SK-N-SH (cell line): ENCODE measurements at regions not wholly inside any gene's neighbourhood (a gene's known extent, or its start where the extent isn't known, plus 50 kb on each side); places are given as distances from the start of the nearest gene placed in this dataset.

Experiments
- CTCF ChIA-PET: fragments of 300-600, 350-600 bp; formaldehyde crosslinking; extraction: SDS; loops from one replicate; lab custom pipeline; 2021; lab: Yijun Ruan, JAX
- POLR2A ChIA-PET: fragments of 350-600 bp; sonication (Branson Sonifier 250); formaldehyde crosslinking; extraction: SDS; loops from one replicate; lab custom pipeline; 2020; ENCODE audit warnings: antibody characterized with exemption, inconsistent platforms; lab: Yijun Ruan, JAX
- DNase-seq: peaks from one replicate; pipeline ENCODE4 v3.0.0; 2012
- H2AFZ ChIP-seq: fragments of 200-600 bp; sonication (generic); 2 replicates; pipeline ENCODE4 v1.8.1; 2016; ENCODE audit warnings: antibody characterized with exemption, mild to moderate bottlenecking, low read depth
- H3F3A ChIP-seq: fragments of 200-600 bp; sonication (generic); replicated peaks from 2 replicates; pipeline ENCODE3; 2016; ENCODE audit warnings: antibody characterized with exemption, mild to moderate bottlenecking; ENCODE audit not compliant: insufficient read depth
- H3K27ac ChIP-seq, 2 experiments: fragments of 200-500 bp in 1 of 2; fragments of 200-600 bp in 1 of 2; sonication (Bioruptor generic) in 1 of 2; sonication (generic), shearing (Covaris generic) in 1 of 2; 2 replicates each; pipeline versions ENCODE4 v1.5.1 to v1.6.1; 2014 to 2016; ENCODE audit warnings: low read depth in 2 of 2, inconsistent platforms in 1 of 2, low read length in 1 of 2, mild to moderate bottlenecking in 1 of 2, mixed read lengths in 1 of 2
- H3K27me3 ChIP-seq: fragments of 200-600 bp; sonication (generic), shearing (Covaris generic); 2 replicates; pipeline ENCODE4 v1.6.1; 2016; ENCODE audit warnings: mixed run types; ENCODE audit not compliant: insufficient read depth
- H3K36me3 ChIP-seq, 2 experiments: fragments of 200-500 bp in 1 of 2; fragments of 200-600 bp in 1 of 2; sonication (Bioruptor generic) in 1 of 2; sonication (generic) in 1 of 2; replicated peaks in 1 of 2; 2 replicates each; pipeline versions ENCODE3 to v1.5.1; 2014 to 2016; ENCODE audit warnings: low read length in 1 of 2, mild to moderate bottlenecking in 1 of 2; ENCODE audit not compliant: insufficient read depth in 2 of 2, control insufficient read depth in 1 of 2
- H3K4me1 ChIP-seq, 2 experiments: fragments of 200-500 bp in 1 of 2; fragments of 200-600 bp in 1 of 2; sonication (Bioruptor generic) in 1 of 2; sonication (generic), shearing (Covaris generic) in 1 of 2; 2 replicates each; pipeline versions ENCODE4 v1.5.1 to v1.6.1; 2014 to 2016; ENCODE audit warnings: low read depth in 1 of 2, low read length in 1 of 2, mixed run types in 1 of 2; ENCODE audit not compliant: insufficient read depth in 2 of 2, control insufficient read depth in 1 of 2
- H3K4me2 ChIP-seq: fragments of 200-600 bp; sonication (generic), shearing (Covaris generic); 2 replicates; pipeline ENCODE4 v1.6.1; 2017; ENCODE audit warnings: mixed run types
- H3K4me3 ChIP-seq, 2 experiments: fragments of 200-500 bp in 1 of 2; fragments of 200-600 bp in 1 of 2; sonication (Bioruptor generic) in 1 of 2; sonication (generic), shearing (Covaris generic) in 1 of 2; 2 replicates each; pipeline versions ENCODE4 v1.5.1 to v1.8.1; 2014 to 2016; ENCODE audit warnings: low read depth in 2 of 2, inconsistent platforms in 1 of 2, low read length in 1 of 2, mild to moderate bottlenecking in 1 of 2, mixed read lengths in 1 of 2, moderate library complexity in 1 of 2
- H3K79me2 ChIP-seq: fragments of 200-600 bp; sonication (generic); 2 replicates; pipeline ENCODE4 v1.8.1; 2017; ENCODE audit warnings: mild to moderate bottlenecking; ENCODE audit not compliant: insufficient read depth
- H3K9ac ChIP-seq: fragments of 200-600 bp; sonication (generic); 2 replicates; pipeline ENCODE4 v1.6.1; 2017; ENCODE audit warnings: mixed run types
- H3K9me2 ChIP-seq: fragments of 200-600 bp; sonication (generic); 2 replicates; pipeline ENCODE4 v1.6.1; 2017; ENCODE audit warnings: mixed run types
- H3K9me3 ChIP-seq: fragments of 200-600 bp; sonication (generic); 2 replicates; pipeline ENCODE4 v1.6.1; 2017; ENCODE audit warnings: mixed run types, mild to moderate bottlenecking, moderate library complexity
- H4K20me1 ChIP-seq: fragments of 200-600 bp; sonication (generic); 2 replicates; pipeline ENCODE4 v1.6.1; 2017; ENCODE audit warnings: mild to moderate bottlenecking, mixed run types; ENCODE audit not compliant: insufficient read depth
- ELF1 ChIP-seq: IDR thresholded peaks from 2 replicates; pipeline ENCODE4 v1.4.0; 2012
- EP300 ChIP-seq, 2 experiments: IDR thresholded peaks; 2 replicates each; pipeline versions ENCODE4 v1.4.0 to v1.6.1; 2012; ENCODE audit warnings: borderline replicate concordance in 1 of 2, low read depth in 1 of 2, low read length in 1 of 2
- EZH2phosphoT487 ChIP-seq: fragments of 200-600 bp; sonication (generic); IDR thresholded peaks from 2 replicates; pipeline ENCODE4 v1.6.1; 2017; ENCODE audit warnings: low read depth, mixed run types, mild to moderate bottlenecking, antibody characterized with exemption, moderate library complexity, borderline replicate concordance
- GATA2 ChIP-seq: sonication (generic); formaldehyde crosslinking; IDR thresholded peaks from 2 replicates; pipeline ENCODE4 v1.5.0; 2020; ENCODE audit warnings: mild to moderate bottlenecking, missing genetic modification reagents
- MEF2A ChIP-seq: IDR thresholded peaks from 2 replicates; pipeline ENCODE4 v1.4.0; 2012; ENCODE audit warnings: low read depth, borderline replicate concordance
- NFIC ChIP-seq: IDR thresholded peaks from 2 replicates; pipeline ENCODE4 v1.4.0; 2012; ENCODE audit warnings: borderline replicate concordance
- NRF1 ChIP-seq: IDR thresholded peaks from 2 replicates; pipeline ENCODE4 v1.6.1; 2012; ENCODE audit warnings: low read depth, mild to moderate bottlenecking, low read length
- RXRA ChIP-seq: IDR thresholded peaks from 2 replicates; pipeline ENCODE4 v1.4.0; 2012; ENCODE audit warnings: low read depth, mild to moderate bottlenecking, borderline replicate concordance
- SIN3A ChIP-seq: IDR thresholded peaks from 2 replicates; pipeline ENCODE4 v1.6.1; 2012; ENCODE audit warnings: low read depth, mild to moderate bottlenecking, low read length, moderate library complexity, borderline replicate concordance
- TAF1 ChIP-seq: IDR thresholded peaks from 2 replicates; pipeline ENCODE4 v1.6.1; 2012; ENCODE audit warnings: low read depth, mild to moderate bottlenecking, low read length, moderate library complexity, borderline replicate concordance
- TCF12 ChIP-seq: IDR thresholded peaks from 2 replicates; pipeline ENCODE4 v1.4.0; 2012
- TEAD4 ChIP-seq: IDR thresholded peaks from 2 replicates; pipeline ENCODE4 v1.4.0; 2012; ENCODE audit warnings: mild to moderate bottlenecking, borderline replicate concordance; ENCODE audit not compliant: insufficient read depth
- YY1 ChIP-seq: IDR thresholded peaks from 2 replicates; pipeline ENCODE4 v1.4.0; 2012; ENCODE audit warnings: low read depth, mild to moderate bottlenecking
- WGBS: methylation state at CpG from one replicate; pipeline ENCODE4 v1.1.6; 2017; ENCODE audit warnings: low lambda C conversion rate; 5-methylcytosine and 5-hydroxymethylcytosine counted together
- TF ChIP-seq, protein P1 (sequence below): IDR thresholded peaks from 2 replicates; pipeline ENCODE4 v1.6.1; 2012; ENCODE audit warnings: mild to moderate bottlenecking, low read depth, low read length, moderate library complexity
- TF ChIP-seq, protein P2 (sequence below): fragments of 200-600 bp; sonication (generic); IDR thresholded peaks from 2 replicates; pipeline ENCODE4 v1.6.1; 2017; ENCODE audit warnings: antibody characterized with exemption, mild to moderate bottlenecking, moderate library complexity
- TF ChIP-seq, protein P3 (sequence below): IDR thresholded peaks from 2 replicates; pipeline ENCODE4 v1.4.0; 2012; ENCODE audit warnings: low read depth

DNA sequence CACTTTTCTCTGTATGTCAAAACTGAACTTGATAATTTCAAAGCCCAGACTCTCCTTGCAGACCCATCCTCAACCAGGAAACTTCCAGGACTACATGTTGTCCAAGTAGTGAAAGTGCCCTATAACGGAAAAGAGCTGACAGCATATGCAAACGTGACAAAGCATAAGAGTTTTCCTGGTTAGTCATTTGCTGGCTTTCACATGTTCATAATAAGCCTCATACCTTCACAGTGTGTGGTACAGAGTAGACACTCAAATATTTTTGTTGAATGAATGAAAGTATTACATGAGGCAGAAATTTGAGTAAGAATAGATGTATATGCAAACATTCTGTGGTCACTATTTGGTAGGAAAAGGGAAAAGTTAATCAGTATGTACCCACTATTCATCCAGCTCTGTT is 473.3 kb downstream of the MRPL39 start:
- no peaks in the 10 kb centered on the region for H3K36me3 ChIP-seq
- H2AFZ ChIP-seq = peak overlapping the region; percentile 49; the same call in 1 of the 2 replicates
- no peak overlapping the region for H3K9ac ChIP-seq
- 67% methylated on average over 2 of the region's 2 CpGs for WGBS
- no peaks in the 10 kb centered on the region; the same call in 1 of the 2 replicates for H3K9me3 ChIP-seq
- no peaks in the 10 kb centered on the region for H4K20me1 ChIP-seq
- no peaks in the 10 kb centered on the region for H3K27me3 ChIP-seq
- DNase-seq = no peak
- POLR2A ChIA-PET = no interaction called here
- CTCF ChIA-PET = interaction anchor here (0.6 kb wide), 1 partner anchor 45 kb away, joined by 3 read pairs; no protein-coding TSS in a partner anchor
- no peaks in the 10 kb centered on the region for H3K79me2 ChIP-seq
- H3K9me2 ChIP-seq = no peaks in the 10 kb centered on the region; the same call in 1 of the 2 replicates
- H3K4me1 ChIP-seq = no peaks in the 10 kb centered on the region
- H3K4me2 ChIP-seq = no peak overlapping the region
- no peak overlapping the region for H3K4me3 ChIP-seq
- peak overlapping the region in 1 of 2 experiments; percentile 31; a peak in 1 of 4 replicates for H3K27ac ChIP-seq
- TF ChIP-seq YY1 = no peak
- TF ChIP-seq, protein P1, sequence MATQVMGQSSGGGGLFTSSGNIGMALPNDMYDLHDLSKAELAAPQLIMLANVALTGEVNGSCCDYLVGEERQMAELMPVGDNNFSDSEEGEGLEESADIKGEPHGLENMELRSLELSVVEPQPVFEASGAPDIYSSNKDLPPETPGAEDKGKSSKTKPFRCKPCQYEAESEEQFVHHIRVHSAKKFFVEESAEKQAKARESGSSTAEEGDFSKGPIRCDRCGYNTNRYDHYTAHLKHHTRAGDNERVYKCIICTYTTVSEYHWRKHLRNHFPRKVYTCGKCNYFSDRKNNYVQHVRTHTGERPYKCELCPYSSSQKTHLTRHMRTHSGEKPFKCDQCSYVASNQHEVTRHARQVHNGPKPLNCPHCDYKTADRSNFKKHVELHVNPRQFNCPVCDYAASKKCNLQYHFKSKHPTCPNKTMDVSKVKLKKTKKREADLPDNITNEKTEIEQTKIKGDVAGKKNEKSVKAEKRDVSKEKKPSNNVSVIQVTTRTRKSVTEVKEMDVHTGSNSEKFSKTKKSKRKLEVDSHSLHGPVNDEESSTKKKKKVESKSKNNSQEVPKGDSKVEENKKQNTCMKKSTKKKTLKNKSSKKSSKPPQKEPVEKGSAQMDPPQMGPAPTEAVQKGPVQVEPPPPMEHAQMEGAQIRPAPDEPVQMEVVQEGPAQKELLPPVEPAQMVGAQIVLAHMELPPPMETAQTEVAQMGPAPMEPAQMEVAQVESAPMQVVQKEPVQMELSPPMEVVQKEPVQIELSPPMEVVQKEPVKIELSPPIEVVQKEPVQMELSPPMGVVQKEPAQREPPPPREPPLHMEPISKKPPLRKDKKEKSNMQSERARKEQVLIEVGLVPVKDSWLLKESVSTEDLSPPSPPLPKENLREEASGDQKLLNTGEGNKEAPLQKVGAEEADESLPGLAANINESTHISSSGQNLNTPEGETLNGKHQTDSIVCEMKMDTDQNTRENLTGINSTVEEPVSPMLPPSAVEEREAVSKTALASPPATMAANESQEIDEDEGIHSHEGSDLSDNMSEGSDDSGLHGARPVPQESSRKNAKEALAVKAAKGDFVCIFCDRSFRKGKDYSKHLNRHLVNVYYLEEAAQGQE = no peak
- H3F3A ChIP-seq = no peaks in the 10 kb centered on the region

DNA sequence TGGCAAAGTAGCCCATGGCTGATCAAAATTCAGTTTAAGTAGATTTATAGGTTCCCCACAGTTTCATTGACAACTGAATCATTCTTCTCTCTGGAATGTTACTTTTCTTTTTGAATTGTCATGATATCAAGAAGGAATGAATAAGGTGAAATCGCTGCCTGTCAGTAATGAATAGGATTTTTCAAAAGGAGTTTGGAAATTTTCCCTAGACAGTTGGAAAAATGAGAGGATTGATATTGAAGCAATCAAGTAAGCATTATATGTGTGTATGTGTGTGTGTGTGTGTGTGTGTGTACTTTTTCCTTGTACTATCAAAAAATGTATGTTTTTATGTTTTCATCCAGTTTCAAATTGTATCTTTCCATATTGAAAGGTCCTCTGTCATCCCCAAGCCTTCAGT is 479.5 kb downstream of the MRPL39 start:
- H3K4me1 ChIP-seq = peaks cover 0 to 2% of the 10 kb centered on the region in 2 experiments; a peak in 2 of 4 replicates
- CTCF ChIA-PET = no interaction called here
- no peaks in the 10 kb centered on the region for H4K20me1 ChIP-seq
- no peaks in the 10 kb centered on the region for H3K27me3 ChIP-seq
- no peaks in the 10 kb centered on the region; the same call in 1 of the 2 replicates for H3K9me3 ChIP-seq
- H2AFZ ChIP-seq = no peak overlapping the region
- peaks cover 0 to 3% of the 10 kb centered on the region in 2 experiments for H3K36me3 ChIP-seq
- no peak overlapping the region for H3K4me3 ChIP-seq
- POLR2A ChIA-PET = no interaction called here
- H3F3A ChIP-seq = peaks cover 8% of the 10 kb centered on the region
- no peaks in the 10 kb centered on the region for H3K9me2 ChIP-seq
- H3K79me2 ChIP-seq = no peaks in the 10 kb centered on the region
- no peak for DNase-seq
- no peak overlapping the region for H3K9ac ChIP-seq
- no peak overlapping the region for H3K4me2 ChIP-seq
- no peak overlapping the region for H3K27ac ChIP-seq
- WGBS = 72% methylated on average over 1 of the region's 1 CpG
- TF ChIP-seq MEF2A = no peak
- TF ChIP-seq SIN3A = no peak
- no peak for TF ChIP-seq ELF1
- TF ChIP-seq EZH2phosphoT487 = no peak
- TF ChIP-seq, protein P2, sequence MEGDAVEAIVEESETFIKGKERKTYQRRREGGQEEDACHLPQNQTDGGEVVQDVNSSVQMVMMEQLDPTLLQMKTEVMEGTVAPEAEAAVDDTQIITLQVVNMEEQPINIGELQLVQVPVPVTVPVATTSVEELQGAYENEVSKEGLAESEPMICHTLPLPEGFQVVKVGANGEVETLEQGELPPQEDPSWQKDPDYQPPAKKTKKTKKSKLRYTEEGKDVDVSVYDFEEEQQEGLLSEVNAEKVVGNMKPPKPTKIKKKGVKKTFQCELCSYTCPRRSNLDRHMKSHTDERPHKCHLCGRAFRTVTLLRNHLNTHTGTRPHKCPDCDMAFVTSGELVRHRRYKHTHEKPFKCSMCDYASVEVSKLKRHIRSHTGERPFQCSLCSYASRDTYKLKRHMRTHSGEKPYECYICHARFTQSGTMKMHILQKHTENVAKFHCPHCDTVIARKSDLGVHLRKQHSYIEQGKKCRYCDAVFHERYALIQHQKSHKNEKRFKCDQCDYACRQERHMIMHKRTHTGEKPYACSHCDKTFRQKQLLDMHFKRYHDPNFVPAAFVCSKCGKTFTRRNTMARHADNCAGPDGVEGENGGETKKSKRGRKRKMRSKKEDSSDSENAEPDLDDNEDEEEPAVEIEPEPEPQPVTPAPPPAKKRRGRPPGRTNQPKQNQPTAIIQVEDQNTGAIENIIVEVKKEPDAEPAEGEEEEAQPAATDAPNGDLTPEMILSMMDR = no peak
- TF ChIP-seq NFIC = no peak
- TF ChIP-seq RXRA = no peak
- TF ChIP-seq, protein P3, sequence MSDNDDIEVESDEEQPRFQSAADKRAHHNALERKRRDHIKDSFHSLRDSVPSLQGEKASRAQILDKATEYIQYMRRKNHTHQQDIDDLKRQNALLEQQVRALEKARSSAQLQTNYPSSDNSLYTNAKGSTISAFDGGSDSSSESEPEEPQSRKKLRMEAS = no peak
- TF ChIP-seq TEAD4 = no peak
- TF ChIP-seq TCF12 = no peak
- TF ChIP-seq EP300 (IDR thresholded peaks at IDR 0.05; ENCODE audit: borderline replicate concordance in 1 of 2, low read depth in 1 of 2, low read length in 1 of 2) = no peak
- no peak for TF ChIP-seq NRF1
- no peak for TF ChIP-seq GATA2 (CRISPR knock-in tag)
- TF ChIP-seq TAF1 = no peak
